Fibroblast of mammary gland (primary cell): ENCODE measurements at regions not wholly inside any gene's neighbourhood (a gene's known extent, or its start where the extent isn't known, plus 50 kb on each side); places are given as distances from the start of the nearest gene placed in this dataset.

Experiments used
- DNase-seq: peaks from one replicate; pipeline ENCODE4 v3.0.0-alpha.2; 2010; ENCODE audit warnings: low read depth
- H3K4me3 ChIP-seq: 2 replicates; pipeline ENCODE4 v1.5.1; 2011; ENCODE audit warnings: low read depth, mild to moderate bottlenecking, low read length, moderate library complexity; ENCODE audit not compliant: control insufficient read depth
- TF ChIP-seq, protein P1 (sequence below): conservative IDR thresholded peaks from 2 replicates; pipeline ENCODE4 v1.5.1; 2011; ENCODE audit warnings: low read depth, low read length, inconsistent platforms; ENCODE audit not compliant: control insufficient read depth, insufficient read depth

- H3K4me3 ChIP-seq: no peak overlapping the region
- DNase-seq: peak; percentile 31
- TF ChIP-seq, protein P1, sequence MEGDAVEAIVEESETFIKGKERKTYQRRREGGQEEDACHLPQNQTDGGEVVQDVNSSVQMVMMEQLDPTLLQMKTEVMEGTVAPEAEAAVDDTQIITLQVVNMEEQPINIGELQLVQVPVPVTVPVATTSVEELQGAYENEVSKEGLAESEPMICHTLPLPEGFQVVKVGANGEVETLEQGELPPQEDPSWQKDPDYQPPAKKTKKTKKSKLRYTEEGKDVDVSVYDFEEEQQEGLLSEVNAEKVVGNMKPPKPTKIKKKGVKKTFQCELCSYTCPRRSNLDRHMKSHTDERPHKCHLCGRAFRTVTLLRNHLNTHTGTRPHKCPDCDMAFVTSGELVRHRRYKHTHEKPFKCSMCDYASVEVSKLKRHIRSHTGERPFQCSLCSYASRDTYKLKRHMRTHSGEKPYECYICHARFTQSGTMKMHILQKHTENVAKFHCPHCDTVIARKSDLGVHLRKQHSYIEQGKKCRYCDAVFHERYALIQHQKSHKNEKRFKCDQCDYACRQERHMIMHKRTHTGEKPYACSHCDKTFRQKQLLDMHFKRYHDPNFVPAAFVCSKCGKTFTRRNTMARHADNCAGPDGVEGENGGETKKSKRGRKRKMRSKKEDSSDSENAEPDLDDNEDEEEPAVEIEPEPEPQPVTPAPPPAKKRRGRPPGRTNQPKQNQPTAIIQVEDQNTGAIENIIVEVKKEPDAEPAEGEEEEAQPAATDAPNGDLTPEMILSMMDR: no peak
These were observed 60.9 kb upstream of the SORBS2 start for GRCh38 chr4:185872747-185873380.

DNA sequence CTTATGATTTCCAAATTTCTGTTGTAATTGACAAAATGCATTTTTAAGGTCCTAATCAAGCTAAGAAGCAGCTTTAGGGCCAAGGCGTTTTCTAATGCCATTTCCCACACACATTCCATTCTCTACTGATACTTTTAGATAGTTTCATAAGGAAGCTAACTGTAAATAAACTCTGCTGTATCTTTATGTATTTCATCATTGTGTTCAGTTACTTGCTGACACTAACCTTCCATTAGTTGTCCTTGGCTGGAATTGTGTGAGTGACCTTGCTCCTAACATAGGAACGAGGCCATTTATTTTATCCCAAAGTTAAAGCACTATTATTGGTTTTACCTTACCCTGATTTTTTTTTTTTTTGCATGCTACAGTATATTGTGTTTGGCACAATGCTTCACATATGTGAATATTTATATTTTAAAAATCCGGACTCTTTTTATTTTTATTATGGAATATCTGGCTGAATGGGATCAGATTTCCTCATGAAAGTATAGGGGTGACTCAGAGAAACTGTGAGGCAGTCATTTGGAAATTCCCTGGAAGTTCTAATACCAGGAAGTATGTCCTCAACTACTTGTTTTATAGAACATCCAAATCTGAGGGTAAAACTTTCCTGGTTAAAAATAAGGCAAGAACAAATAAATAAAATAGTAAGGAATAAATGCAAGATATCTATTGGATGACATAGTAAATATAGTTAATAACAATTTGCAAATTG lies 62.7 kb upstream of the SORBS2 start:
- DNase-seq: peak; percentile 68
- no peak overlapping the region for H3K4me3 ChIP-seq
- TF ChIP-seq, protein P1: no peak

GRCh38 chr4:185875316-185875907 lies 63.4 kb upstream of the SORBS2 start:
- H3K4me3 ChIP-seq: no peak overlapping the region
- no peak for DNase-seq
- TF ChIP-seq, protein P1: no peak

DNA sequence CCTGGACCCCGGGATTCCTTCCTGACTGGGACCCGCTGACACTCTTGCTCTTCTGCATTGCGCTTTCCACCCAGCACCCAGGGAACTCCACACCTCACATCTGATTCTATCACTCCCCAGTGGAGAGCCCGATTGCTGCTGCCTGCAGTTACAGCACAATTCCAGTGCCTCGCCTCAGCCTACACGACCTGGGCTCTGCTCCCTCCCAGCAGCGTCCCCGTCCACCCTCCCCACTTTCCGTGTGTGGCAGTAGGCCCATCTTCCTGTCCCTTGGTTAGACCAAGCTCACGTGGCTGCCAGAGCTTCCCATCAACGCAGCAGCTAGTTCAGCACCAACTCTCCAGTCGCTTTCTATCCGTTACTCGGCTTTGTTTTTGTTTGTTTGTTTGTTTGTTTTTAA lies 66.6 kb upstream of the SORBS2 start:
- TF ChIP-seq, protein P1: no peak
- H3K4me3 ChIP-seq: no peak overlapping the region
- no peak for DNase-seq

GRCh38 chr4:185879666-185880312 lies 67.8 kb upstream of the SORBS2 start:
- no peak for DNase-seq
- no peak overlapping the region for H3K4me3 ChIP-seq
- TF ChIP-seq, protein P1: no peak

DNA sequence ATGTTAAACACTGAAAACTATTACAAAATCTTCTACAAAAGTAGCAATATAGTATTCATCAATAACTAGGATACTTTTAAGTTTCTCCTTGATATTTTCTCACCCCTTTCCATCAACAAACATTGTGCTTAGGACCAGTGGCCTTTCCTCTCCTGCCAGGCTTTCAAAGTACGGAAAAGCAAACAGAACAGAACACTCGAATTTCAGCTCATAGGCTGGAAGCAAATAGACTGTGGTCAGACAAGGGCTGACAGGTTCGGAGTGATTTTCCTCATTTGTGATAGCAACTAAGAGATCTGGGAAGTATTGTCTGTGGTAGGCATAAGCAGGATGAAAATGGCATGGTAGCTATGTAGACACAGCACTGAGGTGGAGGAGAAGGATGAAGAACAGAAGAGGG lies 68.6 kb upstream of the SORBS2 start:
- TF ChIP-seq, protein P1: no peak
- H3K4me3 ChIP-seq: no peak overlapping the region
- no peak for DNase-seq
